Epithelial cell of proximal tubule (primary cell): ENCODE measurements at regions not wholly inside any gene's neighbourhood (a gene's known extent, or its start where the extent isn't known, plus 50 kb on each side); places are given as distances from the start of the nearest gene placed in this dataset.

Experiments
- DNase-seq: peaks from one replicate; pipeline ENCODE4 v3.0.0-alpha.2; 2011; ENCODE audit warnings: low read depth
- H3K4me3 ChIP-seq: 2 replicates; pipeline ENCODE4 v1.5.1; 2011; ENCODE audit warnings: low read depth, mild to moderate bottlenecking, low read length
- CTCF ChIP-seq: conservative IDR thresholded peaks from 2 replicates; pipeline ENCODE4 v1.5.1; 2012; ENCODE audit warnings: low read depth, mild to moderate bottlenecking, low read length

DNA sequence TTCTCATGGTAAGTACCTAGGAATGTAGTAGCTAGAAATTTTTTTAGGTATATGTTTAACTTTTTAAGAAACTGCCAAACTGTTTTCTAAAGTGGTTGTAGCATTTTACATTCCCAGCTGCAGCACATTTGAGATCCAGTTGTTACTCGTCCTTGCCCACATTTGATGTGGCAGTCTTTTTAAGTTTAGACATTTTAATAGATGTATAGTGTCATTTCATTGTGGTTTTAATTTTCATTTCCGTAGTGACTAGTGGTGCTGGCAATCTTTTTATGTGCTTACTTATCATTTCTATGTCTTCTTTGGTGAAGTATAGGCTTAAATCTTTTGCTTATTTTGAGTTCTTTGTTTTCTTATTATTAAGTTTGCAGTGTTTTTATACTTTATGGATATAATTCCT lies 171.6 kb downstream of the GAS1 start:
- H3K4me3 ChIP-seq = no peak overlapping the region
- DNase-seq = no peak
- no peak for TF ChIP-seq CTCF

GRCh38 chr9:86774116-86774515 lies 173.2 kb downstream of the GAS1 start:
- no peak for TF ChIP-seq CTCF
- DNase-seq = no peak
- H3K4me3 ChIP-seq = no peak overlapping the region

DNA sequence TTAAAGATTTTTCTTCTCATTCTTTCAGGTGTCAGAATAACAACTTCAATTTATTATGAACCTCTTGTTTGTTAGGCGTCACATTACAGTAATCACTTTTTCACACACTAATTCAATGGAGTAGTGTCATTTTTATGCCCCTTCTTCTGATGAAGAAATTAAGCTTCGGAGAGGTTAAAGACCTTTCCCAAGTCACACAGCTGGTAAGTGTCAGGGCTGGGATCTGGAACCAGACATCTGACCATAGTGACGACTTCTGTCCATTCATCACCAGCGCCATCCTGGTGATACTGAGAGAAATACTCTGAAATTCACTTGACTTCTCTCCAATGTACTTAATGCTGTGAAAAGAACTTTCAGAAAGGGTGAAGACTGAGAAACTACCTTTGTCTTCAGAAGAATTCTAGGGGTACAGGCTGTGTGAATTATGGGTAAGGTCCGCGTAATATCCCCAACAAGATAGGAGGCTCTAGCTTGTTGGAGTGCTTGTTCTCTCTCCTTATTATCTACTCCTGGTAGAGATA lies 173.8 kb downstream of the GAS1 start:
- no peak for TF ChIP-seq CTCF
- H3K4me3 ChIP-seq = no peak overlapping the region

GRCh38 chr9:86772635-86772993 lies 174.7 kb downstream of the GAS1 start:
- TF ChIP-seq CTCF = no peak
- H3K4me3 ChIP-seq = no peak overlapping the region
- no peak for DNase-seq

More for the DNA sequence above, 173.8 kb downstream of the GAS1 start:
- DNase-seq = no peak

DNA sequence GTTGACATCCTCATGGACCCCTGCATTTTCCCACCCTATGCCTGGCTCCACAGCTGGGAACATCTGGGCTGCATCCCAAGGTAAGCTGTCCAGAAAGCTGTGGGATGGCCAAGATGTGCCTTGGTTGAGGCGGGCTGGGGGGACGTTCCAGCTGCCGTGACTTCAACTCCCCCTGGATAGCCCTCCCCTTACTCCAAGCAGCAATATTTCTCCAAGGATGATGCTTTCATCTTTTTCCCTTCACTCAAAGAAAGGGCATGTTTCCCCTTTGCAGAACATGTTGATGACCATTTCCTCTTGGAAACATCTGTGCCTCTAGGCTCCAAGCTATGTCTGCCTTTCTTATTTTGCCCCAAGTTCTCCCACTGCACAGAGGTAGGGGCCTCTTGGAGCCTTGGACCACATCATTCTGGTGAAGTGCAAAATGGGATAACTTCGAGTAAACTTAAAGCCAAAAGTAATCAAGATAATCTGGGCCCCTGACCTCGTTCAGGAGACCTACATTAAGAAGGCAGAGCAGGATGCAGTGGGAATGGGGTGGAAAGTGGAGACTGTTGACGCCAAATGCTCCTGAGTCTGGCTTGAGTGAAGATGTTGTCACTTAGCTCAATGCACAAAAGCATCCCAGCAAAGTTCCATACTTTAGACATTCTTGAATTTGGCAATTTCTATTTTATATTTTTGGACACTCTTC lies 175.2 kb downstream of the GAS1 start:
- no peak for TF ChIP-seq CTCF

DNA sequence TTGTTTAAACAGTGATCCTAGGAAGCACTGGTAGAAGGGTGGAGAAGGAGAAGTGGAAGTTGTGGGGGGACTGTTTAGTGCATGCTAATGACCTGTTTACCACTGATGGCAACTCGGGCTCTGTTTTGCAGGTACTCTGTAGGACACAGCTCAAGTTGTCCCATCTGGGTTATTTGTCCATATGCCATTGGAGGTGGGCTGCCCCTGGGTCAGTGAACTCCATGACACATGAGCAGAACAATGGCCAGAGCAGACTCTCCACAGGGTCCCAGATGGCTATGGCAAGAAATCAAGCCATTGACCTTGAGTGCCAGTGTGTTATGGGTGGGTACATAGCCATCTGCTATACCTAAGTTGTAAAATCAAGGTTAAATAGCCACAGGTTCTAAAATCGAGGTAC lies 175.9 kb downstream of the GAS1 start:
- no peak overlapping the region for H3K4me3 ChIP-seq
- no peak for TF ChIP-seq CTCF
- DNase-seq = no peak

More for the DNA sequence above, 175.2 kb downstream of the GAS1 start:
- no peak overlapping the region for H3K4me3 ChIP-seq
- DNase-seq = no peak

DNA sequence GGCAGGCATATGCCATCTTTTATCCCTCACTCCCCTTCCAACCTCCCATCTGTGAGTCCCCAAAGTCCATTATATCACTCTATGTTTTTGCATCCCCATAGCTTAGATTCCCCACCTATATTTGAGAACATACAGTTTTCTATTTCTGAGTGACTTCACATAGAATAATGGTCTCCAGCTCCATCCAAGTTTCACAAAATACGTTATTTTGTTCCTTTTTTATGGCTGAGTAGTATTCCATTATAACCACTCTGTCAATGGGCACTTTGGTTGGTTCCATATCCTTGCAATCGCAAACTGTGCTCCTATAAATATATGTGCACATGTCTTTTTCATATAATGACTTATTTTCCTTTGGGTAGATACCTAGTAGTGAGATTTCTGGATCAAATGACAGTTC lies 178.6 kb downstream of the GAS1 start:
- DNase-seq = no peak
- no peak overlapping the region for H3K4me3 ChIP-seq
- TF ChIP-seq CTCF = no peak
